Panc1 (cell line): ENCODE measurements at regions not wholly inside any gene's neighbourhood (a gene's known extent, or its start where the extent isn't known, plus 50 kb on each side); places are given as distances from the start of the nearest gene placed in this dataset.

Source experiments
- ATAC-seq: fragments of 200-7000 bp; cut with Tn5 transposase; 2 replicates; pipeline ENCODE4 v1.9.1; 2020; ENCODE audit warnings: mild to moderate bottlenecking, moderate library complexity
- BruUV-seq: library from RNA; stranded (reverse); fragments of 400-500 nt; replicated peaks from 2 replicates; lab custom pipeline; 2021; lab: Mats Ljungman, UMichigan
- CTCF ChIA-PET: fragments of 300-600 bp; sonication (Branson Sonifier 250); formaldehyde crosslinking; loops from one replicate; lab custom pipeline; 2022; ENCODE audit warnings: antibody characterized with exemption; lab: Charles Lee
- POLR2A ChIA-PET: fragments of 300-600 bp; sonication (Branson Sonifier 250); formaldehyde crosslinking; loops from one replicate; lab custom pipeline; 2022; ENCODE audit warnings: antibody characterized with exemption; lab: Charles Lee
- DNase-seq: peaks from one replicate; pipeline ENCODE4 v3.0.0-alpha.2; 2010; ENCODE audit warnings: low read depth, low spot score
- H3K27ac ChIP-seq: 2 replicates; pipeline ENCODE4 v1.5.1; 2011; ENCODE audit warnings: mild to moderate bottlenecking, low read length, inconsistent platforms
- H3K27me3 ChIP-seq: fragments of 200-500 bp; sonication (Bioruptor generic); 2 replicates; pipeline ENCODE4 v1.6.0; 2014; ENCODE audit warnings: low read length, inconsistent platforms; ENCODE audit not compliant: control insufficient read depth, insufficient read depth
- H3K36me3 ChIP-seq: fragments of 200-500 bp; sonication (Bioruptor generic); 2 replicates; pipeline ENCODE4 v1.5.1; 2014; ENCODE audit warnings: inconsistent platforms, mild to moderate bottlenecking, low read length, moderate library complexity; ENCODE audit not compliant: control insufficient read depth, insufficient read depth
- H3K4me1 ChIP-seq: 2 replicates; pipeline ENCODE4 v1.5.1; 2011; ENCODE audit warnings: inconsistent platforms, mild to moderate bottlenecking, low read length, moderate library complexity; ENCODE audit not compliant: control insufficient read depth, insufficient read depth
- H3K4me3 ChIP-seq, 2 experiments: 2 replicates each; pipeline ENCODE4 v1.5.1; 2011 to 2012; ENCODE audit warnings: low read depth in 2 of 2, low read length in 2 of 2, mild to moderate bottlenecking in 2 of 2, inconsistent platforms in 1 of 2, moderate library complexity in 1 of 2
- H3K9me3 ChIP-seq: fragments of 200-500 bp; sonication (Bioruptor generic); 2 replicates; pipeline ENCODE4 v1.5.1; 2014; ENCODE audit warnings: low read depth, mild to moderate bottlenecking, inconsistent platforms, low read length, moderate library complexity; ENCODE audit not compliant: control insufficient read depth, insufficient read depth
- CTCF ChIP-seq: fragments of 450-650 bp; IDR thresholded peaks from 2 replicates; pipeline ENCODE4 v1.5.1; 2017; ENCODE audit warnings: mild to moderate bottlenecking
- POLR2AphosphoS5 ChIP-seq: IDR thresholded peaks from 2 replicates; pipeline ENCODE4 v1.6.1; 2012; ENCODE audit warnings: mild to moderate bottlenecking, low read depth, low read length, moderate library complexity
- REST ChIP-seq, 2 experiments: IDR thresholded peaks; 2 replicates each; pipeline ENCODE4 v1.6.1; 2011 to 2012; ENCODE audit warnings: low read depth in 2 of 2, control low read depth in 1 of 2, low read length in 1 of 2, mild to moderate bottlenecking in 1 of 2, moderate library complexity in 1 of 2; ENCODE audit not compliant: insufficient read depth in 1 of 2
- SIN3A ChIP-seq: IDR thresholded peaks from 2 replicates; pipeline ENCODE4 v1.6.1; 2012; ENCODE audit warnings: low read depth, mild to moderate bottlenecking, low read length, moderate library complexity, borderline replicate concordance; ENCODE audit not compliant: insufficient read depth
- TCF7L2 ChIP-seq: IDR thresholded peaks from 2 replicates; pipeline ENCODE4 v1.6.1; 2011; ENCODE audit warnings: mild to moderate bottlenecking, low read depth, low read length, inconsistent platforms
- in situ Hi-C: cut with HindIII; loops from 2 replicates; pipeline ENCODE4 v1.10.0; 2016; ENCODE audit warnings: low sequenced_read_pairs, low pct_unique_long_range_greater_than_20kb
- intact Hi-C: fragments of 100-400 bp; cut with micrococcal nuclease; formaldehyde crosslinking; loops from one replicate; pipeline ENCODE4 v1.10.0; 2022; ENCODE audit not compliant: unreplicated experiment

GRCh38 chr1:166328956-166329355, 162.2 kb upstream of the FAM78B start:
- POLR2A ChIA-PET: no interaction called here
- no TSS peak for BruUV-seq
- TF ChIP-seq SIN3A: no peak
- no peak for TF ChIP-seq TCF7L2
- no peak for TF ChIP-seq REST (IDR thresholded peaks at IDR 0.05; ENCODE audit: insufficient read depth in 1 of 2, low read depth in 2 of 2, low read length in 1 of 2)
- no peak for TF ChIP-seq POLR2AphosphoS5
- TF ChIP-seq CTCF: no peak
- H3K27me3 ChIP-seq: no peaks in the 10 kb centered on the region; the same call in 1 of the 2 replicates
- H3K4me3 ChIP-seq: no peak overlapping the region
- in situ Hi-C loops: no loop called here
- no peak for DNase-seq
- ATAC-seq: no peak
- CTCF ChIA-PET: no interaction called here
- no peaks in the 10 kb centered on the region for H3K4me1 ChIP-seq
- no peaks in the 10 kb centered on the region for H3K9me3 ChIP-seq
- no peak overlapping the region for H3K27ac ChIP-seq
- H3K36me3 ChIP-seq: no peaks in the 10 kb centered on the region
- intact Hi-C loops: no loop called here

- Histone ChIP-seq H3K27me3 (no peaks in the 10 kb centered on the region; the same call in 1 of the 2 replicates), H3K4me1 (no peaks in the 10 kb centered on the region), H3K27ac (no peak overlapping the region), H3K4me3 (no peak overlapping the region), H3K36me3 (no peaks in the 10 kb centered on the region), H3K9me3 (no peaks in the 10 kb centered on the region)
- ChIA-PET POLR2A (no interaction called here), CTCF (no interaction called here)
- no TSS peak for BruUV-seq
- no peak for TF ChIP-seq POLR2AphosphoS5
- TF ChIP-seq SIN3A: no peak
- no peak for TF ChIP-seq REST (IDR thresholded peaks at IDR 0.05; ENCODE audit: insufficient read depth in 1 of 2, low read depth in 2 of 2, low read length in 1 of 2)
- no peak for TF ChIP-seq TCF7L2
- TF ChIP-seq CTCF: no peak
- intact Hi-C loops (no loop called here), in situ Hi-C loops (no loop called here)
- no peak for DNase-seq
- no peak for ATAC-seq
These were observed 163.3 kb upstream of the FAM78B start for GRCh38 chr1:166330096-166330495.
